ENCODE measurements at regions not wholly inside any gene's neighbourhood (a gene's known extent, or its start where the extent isn't known, plus 50 kb on each side); places are given as distances from the start of the nearest gene placed in this dataset.

- Histone ChIP-seq H3K4me3 (ENCODE audit: low read depth in 1 of 3, low read length in 3 of 3) (no peak overlapping the region), H3K27ac (ENCODE audit: low read depth in 1 of 3, low read length in 2 of 3) (no peak overlapping the region), H3K4me1 (ENCODE audit: control insufficient read depth in 3 of 3, insufficient read depth in 2 of 3, low read depth in 1 of 3, low read length in 2 of 3) (no peaks in the 10 kb centered on the region), H3K27me3 (ENCODE audit: control insufficient read depth in 3 of 3, insufficient read depth in 3 of 3, low read length in 3 of 3) (no peaks in the 10 kb centered on the region), H3K9me3 (ENCODE audit: control insufficient read depth in 2 of 2, insufficient read depth in 1 of 2, low read depth in 1 of 2, low read length in 1 of 2) (no peaks in the 10 kb centered on the region), H3K36me3 (ENCODE audit: control insufficient read depth in 3 of 3, insufficient read depth in 2 of 3, low read depth in 1 of 3, low read length in 3 of 3) (no peaks in the 10 kb centered on the region)
- 58 to 67% (median 63%) methylated on average over 4 of the region's 4 CpGs for WGBS, 3 donors
- DNase-seq: peak in 1 of 2 donors; percentile 9
- FAIRE-seq: no peak
These were observed 77.4 kb downstream of the SEC61B start for GRCh38 chr9:99299211-99300102.

GRCh38 chr9:99300103-99300439 is 78.0 kb downstream of the SEC61B start:
- DNase-seq (no peak), FAIRE-seq (no peak)
- H3K36me3 ChIP-seq (ENCODE audit: control insufficient read depth in 3 of 3, insufficient read depth in 2 of 3, low read depth in 1 of 3, low read length in 3 of 3): no peaks in the 10 kb centered on the region
- no peaks in the 10 kb centered on the region for H3K27me3 ChIP-seq (ENCODE audit: control insufficient read depth in 3 of 3, insufficient read depth in 3 of 3, low read length in 3 of 3)
- H3K27ac ChIP-seq (ENCODE audit: low read depth in 1 of 3, low read length in 2 of 3): no peak overlapping the region
- 0% methylated on average over 1 of the region's 1 CpG for WGBS, 3 donors
- no peaks in the 10 kb centered on the region for H3K4me1 ChIP-seq (ENCODE audit: control insufficient read depth in 3 of 3, insufficient read depth in 2 of 3, low read depth in 1 of 3, low read length in 2 of 3)
- no peak overlapping the region for H3K4me3 ChIP-seq (ENCODE audit: low read depth in 1 of 3, low read length in 3 of 3)
- no peaks in the 10 kb centered on the region for H3K9me3 ChIP-seq (ENCODE audit: control insufficient read depth in 2 of 2, insufficient read depth in 1 of 2, low read depth in 1 of 2, low read length in 1 of 2)

- no peaks in the 10 kb centered on the region for H3K4me1 ChIP-seq (ENCODE audit: control insufficient read depth in 3 of 3, insufficient read depth in 2 of 3, low read depth in 1 of 3, low read length in 2 of 3)
- H3K9me3 ChIP-seq (ENCODE audit: control insufficient read depth in 2 of 2, insufficient read depth in 1 of 2, low read depth in 1 of 2, low read length in 1 of 2): no peaks in the 10 kb centered on the region
- H3K27me3 ChIP-seq (ENCODE audit: control insufficient read depth in 3 of 3, insufficient read depth in 3 of 3, low read length in 3 of 3): no peaks in the 10 kb centered on the region
- H3K4me3 ChIP-seq (ENCODE audit: low read depth in 1 of 3, low read length in 3 of 3): no peak overlapping the region
- 46 to 67% (median 63%) methylated on average over 3 of the region's 3 CpGs for WGBS, 3 donors
- no peak for FAIRE-seq
- DNase-seq: no peak
- no peaks in the 10 kb centered on the region for H3K36me3 ChIP-seq (ENCODE audit: control insufficient read depth in 3 of 3, insufficient read depth in 2 of 3, low read depth in 1 of 3, low read length in 3 of 3)
- H3K27ac ChIP-seq (ENCODE audit: low read depth in 1 of 3, low read length in 2 of 3): no peak overlapping the region
These were observed 78.5 kb downstream of the SEC61B start for GRCh38 chr9:99300603-99301002.

GRCh38 chr9:99303177-99303576 is 81.1 kb downstream of the SEC61B start:
- WGBS, 3 donors: 69 to 73% (median 71%) methylated on average over 6 of the region's 6 CpGs
- H3K9me3 ChIP-seq (ENCODE audit: control insufficient read depth in 2 of 2, insufficient read depth in 1 of 2, low read depth in 1 of 2, low read length in 1 of 2): no peaks in the 10 kb centered on the region
- H3K27me3 ChIP-seq (ENCODE audit: control insufficient read depth in 3 of 3, insufficient read depth in 3 of 3, low read length in 3 of 3): no peaks in the 10 kb centered on the region
- H3K27ac ChIP-seq (ENCODE audit: low read depth in 1 of 3, low read length in 2 of 3): no peak overlapping the region
- FAIRE-seq: no peak
- H3K4me3 ChIP-seq (ENCODE audit: low read depth in 1 of 3, low read length in 3 of 3): no peak overlapping the region
- no peak for DNase-seq
- no peaks in the 10 kb centered on the region for H3K4me1 ChIP-seq (ENCODE audit: control insufficient read depth in 3 of 3, insufficient read depth in 2 of 3, low read depth in 1 of 3, low read length in 2 of 3)
- no peaks in the 10 kb centered on the region for H3K36me3 ChIP-seq (ENCODE audit: control insufficient read depth in 3 of 3, insufficient read depth in 2 of 3, low read depth in 1 of 3, low read length in 3 of 3)

GRCh38 chr9:99305124-99305523 is 83.0 kb downstream of the SEC61B start:
- FAIRE-seq (no peak), DNase-seq (no peak)
- Histone ChIP-seq H3K27ac (ENCODE audit: low read depth in 1 of 3, low read length in 2 of 3) (no peak overlapping the region), H3K4me1 (ENCODE audit: control insufficient read depth in 3 of 3, insufficient read depth in 2 of 3, low read depth in 1 of 3, low read length in 2 of 3) (no peaks in the 10 kb centered on the region), H3K36me3 (ENCODE audit: control insufficient read depth in 3 of 3, insufficient read depth in 2 of 3, low read depth in 1 of 3, low read length in 3 of 3) (no peaks in the 10 kb centered on the region), H3K9me3 (ENCODE audit: control insufficient read depth in 2 of 2, insufficient read depth in 1 of 2, low read depth in 1 of 2, low read length in 1 of 2) (no peaks in the 10 kb centered on the region), H3K4me3 (ENCODE audit: low read depth in 1 of 3, low read length in 3 of 3) (no peak overlapping the region), H3K27me3 (ENCODE audit: control insufficient read depth in 3 of 3, insufficient read depth in 3 of 3, low read length in 3 of 3) (no peaks in the 10 kb centered on the region)
- 78 to 91% (median 86%) methylated on average over 8 of the region's 8 CpGs for WGBS, 3 donors

- DNase-seq: no peak
- no peaks in the 10 kb centered on the region for H3K4me1 ChIP-seq (ENCODE audit: control insufficient read depth in 3 of 3, insufficient read depth in 2 of 3, low read depth in 1 of 3, low read length in 2 of 3)
- H3K4me3 ChIP-seq (ENCODE audit: low read depth in 1 of 3, low read length in 3 of 3): no peak overlapping the region
- no peaks in the 10 kb centered on the region for H3K9me3 ChIP-seq (ENCODE audit: control insufficient read depth in 2 of 2, insufficient read depth in 1 of 2, low read depth in 1 of 2, low read length in 1 of 2)
- 88 to 90% (median 88%) methylated on average over 41 of the region's 41 CpGs for WGBS, 3 donors
- FAIRE-seq: no peak
- no peak overlapping the region for H3K27ac ChIP-seq (ENCODE audit: low read depth in 1 of 3, low read length in 2 of 3)
- H3K36me3 ChIP-seq (ENCODE audit: control insufficient read depth in 3 of 3, insufficient read depth in 2 of 3, low read depth in 1 of 3, low read length in 3 of 3): no peaks in the 10 kb centered on the region
- H3K27me3 ChIP-seq (ENCODE audit: control insufficient read depth in 3 of 3, insufficient read depth in 3 of 3, low read length in 3 of 3): no peaks in the 10 kb centered on the region
These were observed 84.0 kb downstream of the SEC61B start for GRCh38 chr9:99305820-99306811.

GRCh38 chr9:99307851-99308250 is 85.8 kb downstream of the SEC61B start:
- DNase-seq: no peak
- 16 to 33% (median 22%) methylated on average over 4 of the region's 4 CpGs for whole genome bisulfite sequencing, 3 donors

GRCh38 chr9:99309141-99309939 is 87.3 kb downstream of the SEC61B start:
- no peak for DNase-seq

More at GRCh38 chr9:99307851-99308250, 85.8 kb downstream of the SEC61B start:
- no peak for FAIRE-seq
- no peaks in the 10 kb centered on the region for H3K4me1 ChIP-seq (ENCODE audit: control insufficient read depth in 3 of 3, insufficient read depth in 2 of 3, low read depth in 1 of 3, low read length in 2 of 3)
- no peaks in the 10 kb centered on the region for H3K27me3 ChIP-seq (ENCODE audit: control insufficient read depth in 3 of 3, insufficient read depth in 3 of 3, low read length in 3 of 3)
- H3K36me3 ChIP-seq (ENCODE audit: control insufficient read depth in 3 of 3, insufficient read depth in 2 of 3, low read depth in 1 of 3, low read length in 3 of 3): no peaks in the 10 kb centered on the region
- H3K9me3 ChIP-seq (ENCODE audit: control insufficient read depth in 2 of 2, insufficient read depth in 1 of 2, low read depth in 1 of 2, low read length in 1 of 2): no peaks in the 10 kb centered on the region
- H3K4me3 ChIP-seq (ENCODE audit: low read depth in 1 of 3, low read length in 3 of 3): no peak overlapping the region
- no peak overlapping the region for H3K27ac ChIP-seq (ENCODE audit: low read depth in 1 of 3, low read length in 2 of 3)

More at GRCh38 chr9:99309141-99309939, 87.3 kb downstream of the SEC61B start:
- WGBS, 3 donors: 77 to 86% (median 78%) methylated on average over 7 of the region's 7 CpGs
- no peak for FAIRE-seq
- Histone ChIP-seq H3K27ac (ENCODE audit: low read depth in 1 of 3, low read length in 2 of 3) (no peak overlapping the region), H3K27me3 (ENCODE audit: control insufficient read depth in 3 of 3, insufficient read depth in 3 of 3, low read length in 3 of 3) (no peaks in the 10 kb centered on the region), H3K4me1 (ENCODE audit: control insufficient read depth in 3 of 3, insufficient read depth in 2 of 3, low read depth in 1 of 3, low read length in 2 of 3) (no peaks in the 10 kb centered on the region), H3K9me3 (ENCODE audit: control insufficient read depth in 2 of 2, insufficient read depth in 1 of 2, low read depth in 1 of 2, low read length in 1 of 2) (no peaks in the 10 kb centered on the region), H3K4me3 (ENCODE audit: low read depth in 1 of 3, low read length in 3 of 3) (no peak overlapping the region), H3K36me3 (ENCODE audit: control insufficient read depth in 3 of 3, insufficient read depth in 2 of 3, low read depth in 1 of 3, low read length in 3 of 3) (no peaks in the 10 kb centered on the region)
